GM19452 (cell line): ENCODE measurements at regions not wholly inside any gene's neighbourhood (a gene's known extent, or its start where the extent isn't known, plus 50 kb on each side); places are given as distances from the start of the nearest gene placed in this dataset.

Experiments used
- ATAC-seq: cut with Tn5 transposase; IDR thresholded peaks from one replicate; pipeline ENCODE4 v1.9.1; 2021; ENCODE audit not compliant: unreplicated experiment

GRCh38 chr1:232556351-232556750, 73.6 kb downstream of the SIPA1L2 start:
- ATAC-seq, result no peak

- no peak for ATAC-seq
Measured at GRCh38 chr1:232555494-232556210, 74.3 kb downstream of the SIPA1L2 start.

- no peak for ATAC-seq
Measured at GRCh38 chr1:232554409-232554808, 75.5 kb downstream of the SIPA1L2 start.

DNA sequence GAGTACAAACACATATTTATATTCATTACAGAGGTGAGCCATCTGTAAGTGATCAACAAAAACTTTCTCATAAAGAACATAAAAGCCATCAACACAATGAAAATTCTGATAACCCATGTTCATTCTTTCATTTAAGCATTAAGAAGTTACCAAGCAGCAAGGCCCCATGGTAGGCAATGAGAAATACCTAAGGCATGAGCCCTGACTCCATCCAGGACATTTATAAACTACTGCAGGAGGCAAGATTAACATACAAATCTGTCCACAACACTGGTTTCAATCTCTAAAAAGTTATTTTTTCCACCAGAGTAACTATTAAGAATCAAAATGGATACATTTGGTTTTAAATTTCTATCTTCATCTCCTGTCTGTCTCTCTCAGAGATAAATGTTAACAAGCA, 76.1 kb downstream of the SIPA1L2 start:
- ATAC-seq, result no peak

- no peak for ATAC-seq
Measured at GRCh38 chr1:232553050-232553754, 76.7 kb downstream of the SIPA1L2 start.

DNA sequence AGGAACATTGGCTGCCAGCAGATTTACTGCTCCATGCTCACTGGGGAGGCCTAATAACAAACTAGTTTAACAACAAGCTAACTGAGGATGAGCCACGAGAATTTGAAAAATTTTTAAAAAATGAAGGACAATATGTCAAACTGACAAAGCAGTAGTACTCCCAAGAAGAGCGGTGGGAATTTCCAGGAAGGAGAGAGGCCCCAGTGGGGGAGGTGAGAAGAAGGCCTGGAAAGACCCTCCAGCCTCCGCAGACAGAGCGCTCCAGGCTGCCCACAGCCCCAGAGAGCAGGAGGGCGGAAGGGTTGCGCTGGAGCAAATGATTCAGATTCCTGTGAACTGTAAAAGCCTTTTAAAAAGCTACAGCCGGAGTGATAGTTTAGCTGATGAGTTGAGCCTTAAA, 78.5 kb downstream of the SIPA1L2 start:
- no peak for ATAC-seq

DNA sequence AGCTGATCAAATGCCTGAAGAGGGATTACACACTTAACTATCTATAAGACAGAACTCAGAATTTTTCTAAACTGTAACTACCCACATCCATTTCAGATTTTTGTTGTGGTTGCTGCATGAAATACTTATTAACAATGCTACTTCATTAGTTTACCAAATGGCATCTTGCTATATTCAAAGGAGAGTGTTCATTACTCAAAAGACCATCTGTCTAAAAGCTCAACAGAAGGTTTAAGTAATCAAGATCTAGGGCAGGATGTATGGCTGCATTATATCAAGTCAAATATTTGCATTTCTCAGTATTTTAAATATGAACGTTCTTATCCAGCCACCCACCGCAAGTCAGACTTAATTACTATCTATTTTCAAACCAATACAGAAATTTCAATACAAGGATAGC, 79.9 kb downstream of the SIPA1L2 start:
- ATAC-seq, result no peak

GRCh38 chr1:232548691-232549090, 81.2 kb downstream of the SIPA1L2 start:
- no peak for ATAC-seq

- no peak for ATAC-seq
Measured at GRCh38 chr1:232547938-232548484, 81.9 kb downstream of the SIPA1L2 start.

GRCh38 chr1:232542633-232543593, 87.0 kb downstream of the SIPA1L2 start:
- no peak for ATAC-seq

DNA sequence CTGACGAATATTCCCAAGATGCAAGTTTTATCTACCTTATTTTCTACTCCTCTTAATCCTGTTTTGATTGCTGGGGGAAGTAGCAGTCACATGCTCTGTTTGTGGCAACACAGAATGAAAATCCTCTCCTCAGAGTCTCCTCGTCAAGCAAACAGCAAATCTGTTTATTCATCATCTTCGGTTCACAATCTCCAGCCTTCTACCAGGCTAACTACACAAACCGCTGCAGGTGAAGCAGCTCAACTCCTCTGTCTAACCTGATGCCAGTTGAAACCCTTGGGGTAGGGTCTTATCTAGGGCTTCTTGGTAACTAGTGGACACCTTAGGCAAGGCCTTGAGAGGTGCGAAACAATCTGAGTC, 91.0 kb downstream of the SIPA1L2 start:
- no peak for ATAC-seq

DNA sequence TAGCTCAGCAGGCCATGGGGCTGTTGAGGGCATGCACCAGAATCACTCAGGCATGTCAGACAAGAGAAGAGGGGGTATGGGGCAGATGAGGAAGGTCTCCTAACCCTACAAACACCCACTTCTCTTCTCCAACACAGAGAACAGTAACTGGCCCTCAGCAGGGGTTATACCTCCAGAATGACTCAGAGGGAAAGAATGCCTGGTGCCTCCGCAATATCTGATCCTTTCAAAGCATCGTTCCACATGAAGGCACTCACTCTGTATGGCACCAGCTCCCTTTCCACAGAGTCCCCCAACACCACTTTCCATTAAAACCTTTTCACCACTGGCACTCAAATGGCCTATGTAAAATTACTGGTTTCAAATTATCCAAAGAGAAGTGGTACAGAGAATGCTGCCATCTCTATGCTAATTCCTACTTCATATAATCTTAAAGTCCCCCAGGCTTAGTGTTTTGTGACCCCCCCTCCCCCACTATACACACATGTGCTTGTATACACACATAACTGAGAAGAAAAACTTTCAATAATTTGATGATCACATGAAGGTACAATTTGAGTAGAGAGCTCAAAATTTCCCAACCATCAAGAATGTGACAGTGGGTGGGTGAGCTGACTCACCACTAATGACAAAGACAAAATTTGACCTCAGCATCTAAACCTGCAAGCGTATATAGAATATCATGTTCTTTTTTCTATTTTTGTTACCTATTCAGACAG, 91.5 kb downstream of the SIPA1L2 start:
- no peak for ATAC-seq

- ATAC-seq, result no peak
Measured at GRCh38 chr1:232534552-232535517, 95.1 kb downstream of the SIPA1L2 start.

DNA sequence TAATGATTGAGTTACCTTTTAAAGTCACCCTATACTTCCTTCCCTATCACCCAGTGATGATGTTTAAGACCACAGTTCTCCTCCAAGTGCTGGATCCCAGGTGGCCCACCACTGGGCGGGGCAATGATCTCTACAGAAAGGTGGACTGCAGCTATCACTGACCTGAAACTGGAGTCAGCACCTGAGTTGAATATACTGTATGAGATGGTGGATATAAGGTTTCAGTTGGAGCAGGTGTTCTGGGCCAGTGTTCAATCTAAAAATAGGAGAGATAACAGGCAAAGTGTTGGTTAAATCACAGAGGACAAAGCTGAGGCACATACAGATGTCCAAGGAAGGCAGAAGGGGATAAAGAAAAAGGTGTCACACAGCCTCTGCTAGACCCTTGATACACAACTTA, 96.6 kb downstream of the SIPA1L2 start:
- no peak for ATAC-seq

DNA sequence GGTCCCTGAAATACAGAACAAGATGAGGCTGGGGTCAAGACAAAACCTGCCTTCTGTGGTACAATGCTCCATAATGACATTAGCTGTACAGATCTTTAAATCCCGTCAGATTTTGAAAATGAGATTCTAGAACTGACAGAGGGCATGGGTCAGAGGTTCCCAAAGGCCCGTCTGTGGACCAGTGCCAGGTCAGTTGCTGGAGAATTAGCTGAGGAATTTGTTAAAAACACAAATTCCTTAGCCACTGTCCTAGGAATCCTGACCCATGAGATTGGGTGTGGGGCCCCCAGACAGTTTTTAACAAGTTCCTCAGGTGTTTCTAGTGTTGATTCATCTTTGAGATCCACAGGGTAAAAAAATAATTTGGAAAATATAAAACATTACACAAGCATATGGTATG, 97.0 kb downstream of the SIPA1L2 start:
- no peak for ATAC-seq

DNA sequence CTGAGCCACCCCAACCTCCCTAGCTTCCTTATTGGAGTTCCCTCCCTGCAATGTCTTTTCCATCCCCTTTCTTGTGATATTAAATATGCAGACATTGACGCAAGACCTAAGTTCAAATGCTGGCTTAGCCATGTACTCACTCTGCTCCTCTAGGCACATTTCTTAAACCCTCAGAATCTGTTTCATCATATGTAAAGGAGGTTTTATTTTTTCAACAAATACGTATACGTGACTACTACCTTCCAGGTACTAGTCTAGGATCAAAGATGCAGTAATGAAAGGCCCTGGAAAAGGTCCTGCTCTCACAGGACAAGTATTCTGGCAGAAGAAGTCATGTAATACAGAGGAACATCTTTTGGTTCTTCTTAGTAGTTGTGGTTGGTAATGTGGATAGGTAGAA, 98.6 kb downstream of the SIPA1L2 start:
- ATAC-seq, result no peak

DNA sequence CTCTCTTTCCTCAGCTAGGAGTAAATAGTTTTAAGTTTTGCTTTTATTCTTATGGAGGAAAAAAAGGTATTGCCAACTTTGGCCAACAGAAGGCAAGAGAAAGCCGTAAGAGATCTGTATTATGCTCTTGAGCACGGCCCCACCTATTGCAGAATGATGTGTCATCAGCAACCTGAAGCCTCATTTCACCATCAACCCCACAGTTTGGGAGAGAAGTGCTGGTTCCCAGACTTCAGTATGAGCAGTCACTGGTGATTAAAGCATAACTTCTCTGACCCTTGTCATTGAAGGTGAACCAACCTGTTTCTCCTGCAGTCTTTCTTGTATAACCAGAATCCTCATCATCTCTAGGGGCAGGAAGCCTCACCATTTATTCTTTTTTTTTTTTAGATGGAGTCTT, 100.2 kb downstream of the SIPA1L2 start:
- ATAC-seq, result no peak

DNA sequence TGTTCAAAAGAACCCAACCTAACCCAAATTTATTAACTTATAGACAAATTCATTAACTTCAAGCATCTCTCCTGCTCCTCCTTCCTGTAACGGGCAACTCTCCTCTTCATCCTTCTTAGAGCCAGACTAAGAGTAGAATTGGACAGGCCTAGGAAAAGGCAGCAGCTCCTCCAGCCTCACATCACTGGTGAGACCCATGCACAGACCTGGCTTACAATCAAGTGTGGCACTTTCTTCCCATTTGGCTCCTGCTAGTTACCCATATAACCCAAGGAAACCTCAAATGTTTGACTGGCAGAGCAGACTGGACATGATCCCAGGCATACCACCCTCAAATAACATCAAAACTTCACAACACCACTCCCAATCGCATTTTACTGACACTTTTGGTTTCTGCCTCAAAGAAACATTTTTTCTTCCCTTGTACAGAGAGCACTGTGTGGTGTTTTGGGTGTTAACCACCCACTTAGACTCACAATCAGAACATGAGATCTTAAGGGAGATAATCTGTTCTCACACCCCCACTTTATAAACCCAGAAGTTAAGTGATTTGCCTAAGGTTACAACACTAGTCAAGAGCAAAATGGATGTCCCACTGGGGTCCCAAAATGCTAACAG, 101.4 kb downstream of the SIPA1L2 start:
- ATAC-seq, result no peak

DNA sequence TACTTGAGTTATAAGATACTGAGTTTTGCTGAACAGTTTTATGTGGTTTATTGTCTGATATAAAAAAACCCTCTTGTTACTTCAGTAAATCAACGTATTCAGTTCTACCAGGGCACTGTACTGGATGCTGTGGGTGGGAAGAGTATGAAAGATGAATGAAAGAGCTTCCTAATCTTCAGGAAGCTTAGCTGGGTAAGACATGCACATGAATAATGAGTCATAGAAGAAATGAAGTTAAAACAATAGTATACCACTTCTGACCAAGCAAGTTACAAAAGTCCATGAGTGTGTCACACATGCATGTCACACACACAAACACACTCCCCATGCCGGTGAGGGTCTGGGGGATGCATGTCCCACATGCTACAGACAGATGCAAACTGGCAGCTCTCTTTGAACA, 105.9 kb downstream of the SIPA1L2 start:
- no peak for ATAC-seq
